Right lobe of liver (tissue), 6 donors: ENCODE measurements at regions not wholly inside any gene's neighbourhood (a gene's known extent, or its start where the extent isn't known, plus 50 kb on each side); places are given as distances from the start of the nearest gene placed in this dataset.

Experiments
- ATAC-seq, 4 donors: fragments of 200-7000 bp; cut with Tn5 transposase; one replicate each; pipeline ENCODE4 v1.9.1; 2020; ENCODE audit warnings: mild to moderate bottlenecking in 4 of 4, moderate library complexity in 4 of 4
- DNase-seq, 3 donors: peaks; one replicate each; pipeline ENCODE4 v3.0.0-alpha.2; 2020
- H3K27ac ChIP-seq, 3 donors: fragments of 200-600 bp; one replicate each; pipeline ENCODE4 v1.8.0; 2022
- H3K27me3 ChIP-seq, 2 donors: fragments of 200-600 bp; one replicate each; pipeline ENCODE4 v1.8.0; 2022
- H3K36me3 ChIP-seq, 4 donors: fragments of 200-600 bp; sonication (generic) in 1 of 4; one replicate each; pipeline versions ENCODE4 v1.5.1 to v1.8.0; 2017 to 2022; ENCODE audit warnings: control low read depth in 1 of 4
- H3K4me1 ChIP-seq, 4 donors: fragments of 200-600 bp; sonication (generic) in 1 of 4; one replicate each; pipeline versions ENCODE4 v1.5.1 to v1.8.0; 2017 to 2022; ENCODE audit warnings: control low read depth in 1 of 4
- H3K4me3 ChIP-seq, 3 donors: fragments of 200-600 bp; one replicate each; pipeline ENCODE4 v1.8.0; 2022
- H3K9me3 ChIP-seq, 4 donors: fragments of 200-600 bp; sonication (generic) in 1 of 4; one replicate each; pipeline versions ENCODE4 v1.5.1 to v1.8.0; 2017 to 2022; ENCODE audit warnings: control low read depth in 1 of 4
- POLR2A ChIP-seq: fragments of 450-650 bp; IDR thresholded peaks from one replicate; pipeline ENCODE4 v1.6.1; 2017; ENCODE audit warnings: antibody characterized with exemption, mild to moderate bottlenecking
- WGBS: methylation state at CpG from one replicate; pipeline ENCODE4 v1.1.6; 2018; ENCODE audit warnings: low coverage, low lambda C conversion rate; ENCODE audit not compliant: insufficient coverage; ENCODE audit errors: missing lambda C conversion rate; 5-methylcytosine and 5-hydroxymethylcytosine counted together
- intact Hi-C, 2 donors: fragments of 100-400 bp; cut with DNase I; formaldehyde crosslinking; loops; one replicate each; pipeline versions ENCODE4 v1.11.2 to v1.14.1; 2022
- TF ChIP-seq, protein P1 (sequence below), 4 donors: fragments of 200-600 bp in 3 of 4; fragments of 450-650 bp in 1 of 4; IDR thresholded peaks; one replicate each; pipeline versions ENCODE4 v1.5.1 to v1.8.0; 2016 to 2022; ENCODE audit warnings: antibody characterized with exemption in 4 of 4, mild to moderate bottlenecking in 2 of 4
- donor health status: DM: no; HTN: yes; CAD: no.
- donor health status: DM: no; HTN: no; CAD: no.
- donor health status: DM: no; HTN: no; CAD: no.
- donor health status: DM: no; HTN: yes; CAD: no.
- donor health status: DM: no; HTN: yes; CAD: no.

DNA sequence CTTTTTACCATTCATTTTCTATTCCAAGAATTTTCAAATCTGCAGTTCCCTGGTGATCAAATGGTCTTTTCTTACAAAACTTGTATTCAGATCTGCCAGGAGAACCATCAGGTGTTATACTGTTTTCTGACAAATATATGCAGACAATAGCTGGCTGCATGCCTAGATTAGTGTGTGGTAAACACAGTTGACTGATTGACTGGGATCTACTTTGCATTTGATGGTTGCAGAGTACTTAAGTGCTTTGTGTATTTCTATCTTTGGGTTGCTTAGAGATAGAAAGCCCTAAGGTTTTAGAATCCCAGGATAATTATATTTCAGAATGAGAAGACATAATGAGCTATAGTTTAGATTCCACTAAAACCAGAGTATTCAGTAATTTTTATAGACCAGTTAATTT lies 102.0 kb upstream of the CHODL start:
- no peaks in the 10 kb centered on the region for H3K9me3 ChIP-seq
- no peak overlapping the region for H3K27ac ChIP-seq
- DNase-seq = no peak
- no peak for ATAC-seq
- intact Hi-C loops = no loop called here
- H3K4me3 ChIP-seq = no peak overlapping the region
- H3K36me3 ChIP-seq = no peaks in the 10 kb centered on the region
- TF ChIP-seq, protein P1, sequence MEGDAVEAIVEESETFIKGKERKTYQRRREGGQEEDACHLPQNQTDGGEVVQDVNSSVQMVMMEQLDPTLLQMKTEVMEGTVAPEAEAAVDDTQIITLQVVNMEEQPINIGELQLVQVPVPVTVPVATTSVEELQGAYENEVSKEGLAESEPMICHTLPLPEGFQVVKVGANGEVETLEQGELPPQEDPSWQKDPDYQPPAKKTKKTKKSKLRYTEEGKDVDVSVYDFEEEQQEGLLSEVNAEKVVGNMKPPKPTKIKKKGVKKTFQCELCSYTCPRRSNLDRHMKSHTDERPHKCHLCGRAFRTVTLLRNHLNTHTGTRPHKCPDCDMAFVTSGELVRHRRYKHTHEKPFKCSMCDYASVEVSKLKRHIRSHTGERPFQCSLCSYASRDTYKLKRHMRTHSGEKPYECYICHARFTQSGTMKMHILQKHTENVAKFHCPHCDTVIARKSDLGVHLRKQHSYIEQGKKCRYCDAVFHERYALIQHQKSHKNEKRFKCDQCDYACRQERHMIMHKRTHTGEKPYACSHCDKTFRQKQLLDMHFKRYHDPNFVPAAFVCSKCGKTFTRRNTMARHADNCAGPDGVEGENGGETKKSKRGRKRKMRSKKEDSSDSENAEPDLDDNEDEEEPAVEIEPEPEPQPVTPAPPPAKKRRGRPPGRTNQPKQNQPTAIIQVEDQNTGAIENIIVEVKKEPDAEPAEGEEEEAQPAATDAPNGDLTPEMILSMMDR (IDR thresholded peaks at IDR 0.05) = no peak
- TF ChIP-seq POLR2A = no peak
- no peaks in the 10 kb centered on the region for H3K27me3 ChIP-seq
- peaks cover 0 to 2% (median 0%) of the 10 kb centered on the region in 4 donors for H3K4me1 ChIP-seq

DNA sequence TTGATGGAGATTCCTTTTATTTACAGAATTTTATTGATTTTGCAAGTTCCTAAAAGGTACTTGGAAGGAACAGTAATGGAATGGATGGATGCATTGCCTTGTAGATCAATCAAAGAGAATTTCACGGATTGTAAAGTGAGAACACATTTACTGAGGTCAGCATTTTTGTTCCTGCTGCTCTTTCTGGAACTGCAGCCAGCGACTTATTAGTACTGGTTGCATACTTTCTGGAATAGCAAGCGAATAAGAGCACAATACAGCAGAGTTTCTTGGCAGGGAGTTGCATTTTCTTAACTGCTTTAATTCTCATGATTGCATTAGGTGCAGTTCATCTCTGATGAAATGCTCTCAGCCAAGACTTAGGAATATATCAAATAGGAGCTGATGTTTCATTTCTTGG lies 106.1 kb upstream of the CHODL start:
- ATAC-seq (no peak), DNase-seq (no peak)
- WGBS = 27% methylated on average over 3 of the region's 3 CpGs
- no peak overlapping the region for H3K4me3 ChIP-seq
- no peaks in the 10 kb centered on the region for H3K9me3 ChIP-seq
- H3K27me3 ChIP-seq = no peaks in the 10 kb centered on the region
- no peak overlapping the region for H3K27ac ChIP-seq
- intact Hi-C loops = no loop called here
- TF ChIP-seq, protein P1 (IDR thresholded peaks at IDR 0.05) = no peak
- TF ChIP-seq POLR2A = no peak
- no peaks in the 10 kb centered on the region for H3K36me3 ChIP-seq
- H3K4me1 ChIP-seq = peaks cover 0 to 2% (median 0%) of the 10 kb centered on the region in 4 donors

DNA sequence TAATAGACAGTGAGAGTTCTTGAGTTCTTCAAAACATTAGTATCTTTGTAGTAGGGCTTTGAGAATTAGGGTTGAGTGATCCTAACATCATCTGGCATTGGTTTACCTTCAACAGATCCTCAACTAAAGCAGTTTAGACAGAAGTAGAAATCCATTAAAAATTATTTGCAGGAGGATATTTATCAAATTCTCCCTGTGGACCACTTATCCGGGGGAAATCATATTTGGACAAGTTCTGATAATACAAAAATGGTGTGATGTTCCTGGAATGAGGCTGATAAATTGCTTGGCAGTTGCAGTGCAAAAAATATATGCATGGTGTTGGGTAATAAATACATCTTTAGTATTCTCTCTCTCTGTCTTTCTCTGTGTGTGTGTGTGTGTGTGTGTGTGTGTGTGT lies 115.1 kb upstream of the CHODL start:
- 29% methylated on average over 1 of the region's 1 CpG for WGBS
- intact Hi-C loops = no loop called here

DNA sequence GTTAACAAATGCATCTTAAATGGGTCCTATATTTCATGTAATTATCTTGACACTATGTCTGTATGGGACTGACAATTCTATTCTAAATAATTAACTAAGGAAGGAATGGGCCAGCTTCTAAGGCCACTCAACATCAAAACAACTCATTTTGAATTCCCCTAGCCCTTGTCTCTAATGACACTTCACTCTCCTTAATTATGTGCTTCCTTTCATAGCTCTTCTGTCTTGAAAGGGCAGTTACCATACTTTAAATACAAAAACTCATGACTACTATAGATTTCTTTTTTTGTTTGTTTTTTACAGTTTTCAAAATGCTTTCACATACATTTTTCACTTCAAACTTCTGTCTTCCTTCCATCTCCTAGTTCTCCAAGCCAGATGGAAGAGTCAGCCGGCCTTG lies 126.1 kb upstream of the CHODL start:
- no peak for TF ChIP-seq POLR2A
- TF ChIP-seq, protein P1 (IDR thresholded peaks at IDR 0.05) = no peak
- ATAC-seq (no peak), DNase-seq (no peak)
- no peaks in the 10 kb centered on the region for H3K9me3 ChIP-seq
- H3K27ac ChIP-seq = no peak overlapping the region
- intact Hi-C loops = no loop called here
- no peak overlapping the region for H3K4me3 ChIP-seq
- H3K36me3 ChIP-seq = no peaks in the 10 kb centered on the region
- no peaks in the 10 kb centered on the region for H3K27me3 ChIP-seq
- 40% methylated on average over 1 of the region's 1 CpG for WGBS
- no peaks in the 10 kb centered on the region for H3K4me1 ChIP-seq

More for the DNA sequence above, 115.1 kb upstream of the CHODL start:
- Histone ChIP-seq H3K4me1 (no peaks in the 10 kb centered on the region), H3K27me3 (no peaks in the 10 kb centered on the region), H3K27ac (no peak overlapping the region), H3K4me3 (no peak overlapping the region), H3K36me3 (no peaks in the 10 kb centered on the region), H3K9me3 (no peaks in the 10 kb centered on the region)
- no peak for TF ChIP-seq POLR2A
- TF ChIP-seq, protein P1 (IDR thresholded peaks at IDR 0.05) = no peak
- no peak for ATAC-seq
- no peak for DNase-seq

DNA sequence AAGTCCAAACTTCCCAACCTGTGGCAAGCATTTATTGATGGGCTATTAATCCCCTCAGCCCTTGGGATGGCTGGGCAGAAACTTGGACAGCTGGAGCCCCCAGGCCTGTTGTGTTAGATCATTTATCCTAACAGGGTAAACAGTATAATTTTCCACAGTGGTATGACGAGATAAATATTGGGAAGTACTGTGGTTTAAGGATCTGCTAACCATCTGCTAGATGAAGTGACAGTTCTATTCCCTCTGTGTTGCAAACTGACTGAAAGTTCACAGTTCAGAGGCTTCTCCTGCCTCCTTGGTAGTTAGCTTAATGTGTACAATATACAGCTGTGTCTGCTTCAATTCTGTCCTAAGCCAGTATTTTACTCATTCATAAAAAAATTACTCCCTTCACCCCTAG lies 127.5 kb upstream of the CHODL start:
- ATAC-seq (no peak), DNase-seq (no peak)
- Histone ChIP-seq H3K4me3 (no peak overlapping the region), H3K27me3 (no peaks in the 10 kb centered on the region), H3K4me1 (no peaks in the 10 kb centered on the region), H3K36me3 (no peaks in the 10 kb centered on the region), H3K9me3 (no peaks in the 10 kb centered on the region), H3K27ac (no peak overlapping the region)
- no peak for TF ChIP-seq POLR2A
- TF ChIP-seq, protein P1 (IDR thresholded peaks at IDR 0.05) = no peak
- WGBS = 11% methylated on average over 1 of the region's 1 CpG
- intact Hi-C loops = no loop called here
